ENCODE measurements at regions not wholly inside any gene's neighbourhood (a gene's known extent, or its start where the extent isn't known, plus 50 kb on each side); places are given as distances from the start of the nearest gene placed in this dataset.

GRCh38 chr1:209376774-209377173 is 206.7 kb upstream of the CAMK1G start:
- H2BK15ac ChIP-seq (replicated peaks; ENCODE audit: low read depth): no peak overlapping the region
- peaks cover 8% of the 10 kb centered on the region for H3K4me1 ChIP-seq (ENCODE audit: control insufficient read depth, low read depth, low read length)
- DNase-seq: no peak

DNA sequence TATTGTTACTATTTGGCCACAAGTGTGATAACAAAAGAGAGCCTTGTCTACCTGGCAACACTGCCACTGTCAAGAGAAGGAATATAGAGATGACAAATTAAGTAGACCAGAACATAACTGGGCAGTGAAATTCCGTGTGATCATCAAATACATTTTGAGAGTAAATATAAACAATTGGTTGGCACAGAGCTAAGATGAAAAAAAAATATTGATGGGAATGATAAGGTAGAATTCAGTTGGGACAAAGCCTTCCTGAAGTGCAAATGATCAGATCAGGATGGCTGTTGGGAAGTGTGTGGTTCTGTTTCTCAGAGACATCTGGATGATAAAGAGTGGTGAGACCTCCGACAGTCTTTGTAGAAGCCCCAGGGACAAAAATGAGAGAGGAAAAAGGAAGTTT is 205.5 kb upstream of the CAMK1G start:
- peaks cover 8% of the 10 kb centered on the region for H3K4me1 ChIP-seq (ENCODE audit: control insufficient read depth, low read depth, low read length)
- no peak overlapping the region for H4K8ac ChIP-seq (ENCODE audit: low read depth, low read length)
- no peaks in the 10 kb centered on the region for H3K27me3 ChIP-seq (ENCODE audit: insufficient read depth, low read length, poor library complexity)
- H3K4ac ChIP-seq (ENCODE audit: low read depth, low read length): no peak overlapping the region
- WGBS (ENCODE audit: extremely low coverage, insufficient coverage, low lambda C conversion rate): no CpG with 5 or more reads among the region's 2 CpGs
- no peak for DNase-seq
- H3K79me2 ChIP-seq (ENCODE audit: control insufficient read depth, insufficient read depth, low read length): no peaks in the 10 kb centered on the region
- H3K23ac ChIP-seq (ENCODE audit: low read length): no peak overlapping the region
- no peak overlapping the region for H3K4me2 ChIP-seq (ENCODE audit: low read length)
- no peak overlapping the region for H2BK120ac ChIP-seq (ENCODE audit: low read depth, low read length)
- no peak overlapping the region for H3K27ac ChIP-seq (ENCODE audit: low read depth, low read length)
- H2AK5ac ChIP-seq (ENCODE audit: low read length): no peak overlapping the region
- H3K18ac ChIP-seq (ENCODE audit: low read length): peak overlapping the region; percentile 94
- no peak overlapping the region for H4K5ac ChIP-seq (ENCODE audit: low read length)
- no peaks in the 10 kb centered on the region for H3K79me1 ChIP-seq (ENCODE audit: low read length)
- H3K56ac ChIP-seq (ENCODE audit: low read length): peak overlapping the region; percentile 12
- H2BK5ac ChIP-seq (ENCODE audit: low read length): no peak overlapping the region
- no peak overlapping the region for H3K9ac ChIP-seq (ENCODE audit: low read length)
- no peak overlapping the region for H2BK15ac ChIP-seq (replicated peaks; ENCODE audit: low read depth)
- H3K4me3 ChIP-seq (ENCODE audit: low read length): no peak overlapping the region
- H3K36me3 ChIP-seq (ENCODE audit: control insufficient read depth, insufficient read depth, low read length): no peaks in the 10 kb centered on the region

More at GRCh38 chr1:209376774-209377173, 206.7 kb upstream of the CAMK1G start:
- no peak overlapping the region for H3K4ac ChIP-seq (ENCODE audit: low read depth, low read length)
- H3K56ac ChIP-seq (ENCODE audit: low read length): no peak overlapping the region
- H3K9ac ChIP-seq (ENCODE audit: low read length): no peak overlapping the region
- H3K79me1 ChIP-seq (ENCODE audit: low read length): no peaks in the 10 kb centered on the region
- H2BK5ac ChIP-seq (ENCODE audit: low read length): no peak overlapping the region
- no peaks in the 10 kb centered on the region for H3K27me3 ChIP-seq (ENCODE audit: insufficient read depth, low read length, poor library complexity)
- no peak overlapping the region for H2AK5ac ChIP-seq (ENCODE audit: low read length)
- H2BK120ac ChIP-seq (ENCODE audit: low read depth, low read length): no peak overlapping the region
- H4K8ac ChIP-seq (ENCODE audit: low read depth, low read length): no peak overlapping the region
- no peak overlapping the region for H3K18ac ChIP-seq (ENCODE audit: low read length)
- no peak overlapping the region for H3K27ac ChIP-seq (ENCODE audit: low read depth, low read length)
- H3K4me3 ChIP-seq (ENCODE audit: low read length): no peak overlapping the region
- H4K5ac ChIP-seq (ENCODE audit: low read length): no peak overlapping the region
- no peak overlapping the region for H3K23ac ChIP-seq (ENCODE audit: low read length)
- no peak overlapping the region for H3K4me2 ChIP-seq (ENCODE audit: low read length)
- H3K36me3 ChIP-seq (ENCODE audit: control insufficient read depth, insufficient read depth, low read length): no peaks in the 10 kb centered on the region
- H3K79me2 ChIP-seq (ENCODE audit: control insufficient read depth, insufficient read depth, low read length): no peaks in the 10 kb centered on the region

GRCh38 chr1:209379280-209379679 is 204.2 kb upstream of the CAMK1G start:
- H4K8ac ChIP-seq (ENCODE audit: low read depth, low read length): no peak overlapping the region
- no peaks in the 10 kb centered on the region for H3K36me3 ChIP-seq (ENCODE audit: control insufficient read depth, insufficient read depth, low read length)
- H2BK120ac ChIP-seq (ENCODE audit: low read depth, low read length): peak overlapping the region; percentile 21
- peak overlapping the region; percentile 61 for H2BK15ac ChIP-seq (replicated peaks; ENCODE audit: low read depth)
- H3K4me2 ChIP-seq (ENCODE audit: low read length): no peak overlapping the region
- peak overlapping the region; percentile 82 for H3K18ac ChIP-seq (ENCODE audit: low read length)
- no peak overlapping the region for H4K5ac ChIP-seq (ENCODE audit: low read length)
- no peak overlapping the region for H3K27ac ChIP-seq (ENCODE audit: low read depth, low read length)
- H2BK5ac ChIP-seq (ENCODE audit: low read length): no peak overlapping the region
- no peak overlapping the region for H3K23ac ChIP-seq (ENCODE audit: low read length)
- no peaks in the 10 kb centered on the region for H3K79me2 ChIP-seq (ENCODE audit: control insufficient read depth, insufficient read depth, low read length)
- H3K4me3 ChIP-seq (ENCODE audit: low read length): no peak overlapping the region
- H3K4me1 ChIP-seq (ENCODE audit: control insufficient read depth, low read depth, low read length): peaks cover 16% of the 10 kb centered on the region
- H3K79me1 ChIP-seq (ENCODE audit: low read length): no peaks in the 10 kb centered on the region
- H3K27me3 ChIP-seq (ENCODE audit: insufficient read depth, low read length, poor library complexity): no peaks in the 10 kb centered on the region
- peak overlapping the region; percentile 19 for H3K56ac ChIP-seq (ENCODE audit: low read length)
- DNase-seq: no peak
- WGBS (ENCODE audit: extremely low coverage, insufficient coverage, low lambda C conversion rate): no CpG with 5 or more reads among the region's 1 CpG
- no peak overlapping the region for H3K9ac ChIP-seq (ENCODE audit: low read length)
- peak overlapping the region; percentile 57 for H2AK5ac ChIP-seq (ENCODE audit: low read length)
- H3K4ac ChIP-seq (ENCODE audit: low read depth, low read length): peak overlapping the region; percentile 22

- no peaks in the 10 kb centered on the region for H3K27me3 ChIP-seq (ENCODE audit: insufficient read depth, low read length, poor library complexity)
- H3K79me1 ChIP-seq (ENCODE audit: low read length): no peaks in the 10 kb centered on the region
- no peak overlapping the region for H3K23ac ChIP-seq (ENCODE audit: low read length)
- no peak overlapping the region for H3K27ac ChIP-seq (ENCODE audit: low read depth, low read length)
- no CpG with 5 or more reads among the region's 1 CpG for WGBS (ENCODE audit: extremely low coverage, insufficient coverage, low lambda C conversion rate)
- no peak overlapping the region for H3K4me3 ChIP-seq (ENCODE audit: low read length)
- no peaks in the 10 kb centered on the region for H3K36me3 ChIP-seq (ENCODE audit: control insufficient read depth, insufficient read depth, low read length)
- no peaks in the 10 kb centered on the region for H3K79me2 ChIP-seq (ENCODE audit: control insufficient read depth, insufficient read depth, low read length)
- no peak overlapping the region for H3K18ac ChIP-seq (ENCODE audit: low read length)
- peak overlapping the region; percentile 37 for H3K4ac ChIP-seq (ENCODE audit: low read depth, low read length)
- no peak overlapping the region for H3K56ac ChIP-seq (ENCODE audit: low read length)
- H2BK120ac ChIP-seq (ENCODE audit: low read depth, low read length): no peak overlapping the region
- H3K4me1 ChIP-seq (ENCODE audit: control insufficient read depth, low read depth, low read length): peaks cover 15% of the 10 kb centered on the region
- H3K9ac ChIP-seq (ENCODE audit: low read length): no peak overlapping the region
- H4K5ac ChIP-seq (ENCODE audit: low read length): no peak overlapping the region
- DNase-seq: no peak
- H2BK15ac ChIP-seq (replicated peaks; ENCODE audit: low read depth): peak overlapping the region; percentile 37
- H2BK5ac ChIP-seq (ENCODE audit: low read length): no peak overlapping the region
- no peak overlapping the region for H2AK5ac ChIP-seq (ENCODE audit: low read length)
- H4K8ac ChIP-seq (ENCODE audit: low read depth, low read length): no peak overlapping the region
- no peak overlapping the region for H3K4me2 ChIP-seq (ENCODE audit: low read length)
These were observed 203.1 kb upstream of the CAMK1G start for GRCh38 chr1:209380420-209380819.

GRCh38 chr1:209382231-209383100 is 201.0 kb upstream of the CAMK1G start:
- peak overlapping the region; percentile 96 for H3K27ac ChIP-seq (ENCODE audit: low read depth, low read length)

More at GRCh38 chr1:209382231-209383100, 201.0 kb upstream of the CAMK1G start:
- H3K18ac ChIP-seq (ENCODE audit: low read length): peak overlapping the region; percentile 99
- no peaks in the 10 kb centered on the region for H3K79me2 ChIP-seq (ENCODE audit: control insufficient read depth, insufficient read depth, low read length)
- peak overlapping the region; percentile 77 for H3K4ac ChIP-seq (ENCODE audit: low read depth, low read length)
- no peak overlapping the region for H3K9ac ChIP-seq (ENCODE audit: low read length)
- peaks cover 14% of the 10 kb centered on the region for H3K4me1 ChIP-seq (ENCODE audit: control insufficient read depth, low read depth, low read length)
- H2BK5ac ChIP-seq (ENCODE audit: low read length): peak overlapping the region; percentile 81
- H3K23ac ChIP-seq (ENCODE audit: low read length): no peak overlapping the region
- no peaks in the 10 kb centered on the region for H3K36me3 ChIP-seq (ENCODE audit: control insufficient read depth, insufficient read depth, low read length)
- WGBS (ENCODE audit: extremely low coverage, insufficient coverage, low lambda C conversion rate): no CpG with 5 or more reads among the region's 3 CpGs
- DNase-seq: no peak
- no peak overlapping the region for H4K8ac ChIP-seq (ENCODE audit: low read depth, low read length)
- H3K56ac ChIP-seq (ENCODE audit: low read length): peak overlapping the region; percentile 27
- H4K5ac ChIP-seq (ENCODE audit: low read length): no peak overlapping the region
- peak overlapping the region; percentile 4 for H2AK5ac ChIP-seq (ENCODE audit: low read length)
- peak overlapping the region; percentile 1 for H2BK15ac ChIP-seq (replicated peaks; ENCODE audit: low read depth)
- no peak overlapping the region for H3K4me2 ChIP-seq (ENCODE audit: low read length)
- H3K27me3 ChIP-seq (ENCODE audit: insufficient read depth, low read length, poor library complexity): no peaks in the 10 kb centered on the region
- H2BK120ac ChIP-seq (ENCODE audit: low read depth, low read length): peak overlapping the region; percentile 100
- no peak overlapping the region for H3K4me3 ChIP-seq (ENCODE audit: low read length)
- H3K79me1 ChIP-seq (ENCODE audit: low read length): no peaks in the 10 kb centered on the region
